ENCODE measurements at regions not wholly inside any gene's neighbourhood (a gene's known extent, or its start where the extent isn't known, plus 50 kb on each side); places are given as distances from the start of the nearest gene placed in this dataset.

- Histone ChIP-seq H3K18ac (ENCODE audit: insufficient read length, low read depth, low read length) (no peak overlapping the region), H3K9me3 (ENCODE audit: control insufficient read depth, low read depth, low read length) (no peaks in the 10 kb centered on the region), H4K91ac (ENCODE audit: insufficient read length, low read depth, low read length) (no peak overlapping the region), H3K14ac (ENCODE audit: insufficient read depth, low read length) (no peak overlapping the region), H4K5ac (ENCODE audit: insufficient read length, low read depth, low read length) (no peak overlapping the region), H4K8ac (replicated peaks; ENCODE audit: insufficient read length, low read depth, low read length) (no peak overlapping the region), H3K9ac (ENCODE audit: extremely low read depth, insufficient read length, low read length) (no peak overlapping the region), H2BK20ac (ENCODE audit: low read depth, low read length, poor library complexity, severe bottlenecking) (no peak overlapping the region), H3K4me1 (ENCODE audit: insufficient read depth, low read length) (no peaks in the 10 kb centered on the region; the same call in 1 of the 2 replicates), H3K23me2 (ENCODE audit: insufficient read length, low read depth, low read length, poor library complexity, severe bottlenecking) (no peaks in the 10 kb centered on the region), H3K27me3 (ENCODE audit: insufficient read depth, low read length) (no peaks in the 10 kb centered on the region), H3K23ac (ENCODE audit: insufficient read length, low read depth, low read length) (no peak overlapping the region), H2AK5ac (ENCODE audit: insufficient read length, low read length) (no peak overlapping the region), H2AFZ (ENCODE audit: low read length) (no peak overlapping the region), H3K4me2 (ENCODE audit: insufficient read depth, insufficient read length, low read length) (no peak overlapping the region), H3T11ph (ENCODE audit: low read length) (no peak overlapping the region), H3K4ac (ENCODE audit: low read depth, low read length) (no peak overlapping the region), H2BK12ac (ENCODE audit: insufficient read length, low read depth, low read length) (no peak overlapping the region), H3K79me1 (ENCODE audit: insufficient read depth, low read depth, low read length, poor library complexity, severe bottlenecking) (no peaks in the 10 kb centered on the region), H3K79me2 (ENCODE audit: insufficient read depth, low read length) (no peaks in the 10 kb centered on the region), H3K56ac (ENCODE audit: insufficient read length, low read depth, low read length) (no peak overlapping the region), H2BK5ac (ENCODE audit: insufficient read length, low read length) (no peak overlapping the region), H4K20me1 (ENCODE audit: control insufficient read depth, insufficient read depth, insufficient read length) (no peaks in the 10 kb centered on the region), H2BK15ac (ENCODE audit: low read depth, low read length) (no peak overlapping the region), H3K27ac (ENCODE audit: insufficient read length, low read depth, low read length) (no peak overlapping the region), H2BK120ac (ENCODE audit: low read depth, low read length, poor library complexity, severe bottlenecking) (no peak overlapping the region)
- no peaks in the 10 kb centered on the region for H3K27me3 Mint-ChIP-seq (ENCODE audit: low read depth)
- peaks cover 10 to 16% of the 10 kb centered on the region in 2 experiments for H3K4me1 Mint-ChIP-seq
- H3K36me3 Mint-ChIP-seq (ENCODE audit: insufficient read depth in 1 of 3, low read depth in 3 of 3): no peaks in the 10 kb centered on the region
- H3K9me3 Mint-ChIP-seq: no peaks in the 10 kb centered on the region
- WGBS (ENCODE audit: extremely low coverage, insufficient read length, low lambda C conversion rate): no CpG with 5 or more reads among the region's 1 CpG
- TF ChIP-seq, protein P1, sequence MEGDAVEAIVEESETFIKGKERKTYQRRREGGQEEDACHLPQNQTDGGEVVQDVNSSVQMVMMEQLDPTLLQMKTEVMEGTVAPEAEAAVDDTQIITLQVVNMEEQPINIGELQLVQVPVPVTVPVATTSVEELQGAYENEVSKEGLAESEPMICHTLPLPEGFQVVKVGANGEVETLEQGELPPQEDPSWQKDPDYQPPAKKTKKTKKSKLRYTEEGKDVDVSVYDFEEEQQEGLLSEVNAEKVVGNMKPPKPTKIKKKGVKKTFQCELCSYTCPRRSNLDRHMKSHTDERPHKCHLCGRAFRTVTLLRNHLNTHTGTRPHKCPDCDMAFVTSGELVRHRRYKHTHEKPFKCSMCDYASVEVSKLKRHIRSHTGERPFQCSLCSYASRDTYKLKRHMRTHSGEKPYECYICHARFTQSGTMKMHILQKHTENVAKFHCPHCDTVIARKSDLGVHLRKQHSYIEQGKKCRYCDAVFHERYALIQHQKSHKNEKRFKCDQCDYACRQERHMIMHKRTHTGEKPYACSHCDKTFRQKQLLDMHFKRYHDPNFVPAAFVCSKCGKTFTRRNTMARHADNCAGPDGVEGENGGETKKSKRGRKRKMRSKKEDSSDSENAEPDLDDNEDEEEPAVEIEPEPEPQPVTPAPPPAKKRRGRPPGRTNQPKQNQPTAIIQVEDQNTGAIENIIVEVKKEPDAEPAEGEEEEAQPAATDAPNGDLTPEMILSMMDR (conservative IDR thresholded peaks at IDR 0.05): no peak
- no peak overlapping the region; a peak in 1 of 7 replicates for H3K27ac Mint-ChIP-seq
- no peak for DNase-seq
- no peak overlapping the region for H3K4me3 Mint-ChIP-seq
Measured at GRCh38 chr2:185640588-185640987, 98.0 kb upstream of the FSIP2 start.

Data from H9 (cell line).